H7 (cell line): ENCODE measurements at regions not wholly inside any gene's neighbourhood (a gene's known extent, or its start where the extent isn't known, plus 50 kb on each side); places are given as distances from the start of the nearest gene placed in this dataset.

Experiments
- DNase-seq: peaks from one replicate; pipeline ENCODE4 v3.0.0; 2012
- H3K27me3 ChIP-seq: 2 replicates; pipeline ENCODE4 v1.6.0; 2011; ENCODE audit warnings: mild to moderate bottlenecking, low read length; ENCODE audit not compliant: control insufficient read depth, insufficient read depth
- H3K36me3 ChIP-seq: replicated peaks from 2 replicates; pipeline ENCODE4 v1.5.1; 2011; ENCODE audit warnings: low read length; ENCODE audit not compliant: control insufficient read depth, insufficient read depth
- H3K4me3 ChIP-seq: 2 replicates; pipeline ENCODE4 v1.5.1; 2011; ENCODE audit warnings: low read depth, mild to moderate bottlenecking, control low read depth, low read length, moderate library complexity; ENCODE audit not compliant: insufficient read depth

DNA sequence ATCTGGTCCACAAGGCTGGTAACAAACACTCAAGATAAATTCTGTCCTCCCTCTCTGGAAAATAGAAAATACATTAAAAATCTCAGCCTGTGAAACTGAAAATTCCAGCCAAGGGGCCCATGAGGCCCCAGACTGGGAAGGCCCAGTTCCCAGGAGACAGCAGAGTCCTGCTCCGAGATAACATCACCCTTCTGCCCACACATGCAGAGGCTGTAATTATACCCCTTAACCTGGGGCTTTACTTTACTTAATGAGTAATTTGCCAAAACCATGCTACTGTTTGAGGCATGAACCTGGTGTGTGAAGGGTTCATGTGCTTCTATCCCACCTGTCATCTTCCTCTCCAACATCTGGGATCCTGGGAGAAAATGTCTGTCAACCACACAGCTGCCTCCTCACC is 398.9 kb upstream of the SULF2 start:
- no peak for DNase-seq
- H3K4me3 ChIP-seq: no peak overlapping the region
- H3K27me3 ChIP-seq: no peaks in the 10 kb centered on the region; the same call in 1 of the 2 replicates
- H3K36me3 ChIP-seq: no peaks in the 10 kb centered on the region

DNA sequence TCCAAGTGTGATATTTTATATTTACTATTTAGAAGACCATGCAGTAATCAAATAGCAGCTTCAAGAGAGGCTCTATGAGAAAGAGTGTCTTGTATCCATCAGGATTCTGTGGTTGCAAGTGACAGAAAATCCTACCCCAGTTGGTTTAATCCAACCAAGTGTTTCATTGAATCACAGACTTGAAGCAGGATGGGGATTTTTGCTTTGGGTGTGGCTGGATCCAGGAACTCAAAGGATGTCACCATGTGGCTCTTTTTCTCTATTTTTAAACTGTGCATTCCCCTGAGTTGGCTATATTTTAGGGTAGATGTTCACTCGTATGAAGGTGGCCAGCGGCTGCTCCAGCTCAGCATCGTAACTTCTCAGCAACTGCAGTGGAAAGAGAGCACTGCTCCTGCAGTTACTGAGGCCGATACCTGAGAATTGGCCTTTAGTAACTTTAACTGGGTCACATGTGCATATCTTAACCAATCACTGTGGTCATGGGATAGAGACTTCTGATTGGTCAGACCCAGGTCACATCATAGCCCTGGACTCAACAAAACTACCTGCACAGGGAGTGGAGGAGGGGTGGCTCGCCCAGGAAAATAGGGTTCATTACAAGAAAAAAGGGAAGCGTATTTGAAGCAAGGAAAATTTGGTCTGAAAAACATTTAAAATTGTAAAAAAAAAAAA is 396.1 kb upstream of the SULF2 start:
- H3K36me3 ChIP-seq: no peaks in the 10 kb centered on the region
- no peaks in the 10 kb centered on the region; the same call in 1 of the 2 replicates for H3K27me3 ChIP-seq
- DNase-seq: no peak
- no peak overlapping the region for H3K4me3 ChIP-seq

DNA sequence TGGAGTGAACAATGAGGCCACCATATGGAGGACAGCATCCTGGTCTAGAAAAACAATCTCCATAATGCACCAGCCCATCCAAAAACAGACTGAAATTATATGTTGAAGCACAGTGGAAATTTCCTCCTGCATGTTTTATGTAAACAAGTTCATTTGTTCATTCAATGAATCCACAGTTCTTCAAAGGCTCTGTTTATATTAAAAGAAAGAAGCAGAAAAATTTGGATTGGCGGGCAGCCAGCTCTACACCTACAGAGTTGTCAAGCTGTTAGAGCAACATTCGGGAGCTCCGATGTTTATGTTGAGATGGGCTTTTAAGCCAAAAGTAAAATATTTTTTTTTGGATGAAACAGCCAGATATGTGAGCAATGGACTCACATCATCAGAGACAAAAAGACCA is 395.3 kb upstream of the SULF2 start:
- H3K36me3 ChIP-seq: no peaks in the 10 kb centered on the region
- no peaks in the 10 kb centered on the region; the same call in 1 of the 2 replicates for H3K27me3 ChIP-seq
- no peak for DNase-seq
- no peak overlapping the region for H3K4me3 ChIP-seq

DNA sequence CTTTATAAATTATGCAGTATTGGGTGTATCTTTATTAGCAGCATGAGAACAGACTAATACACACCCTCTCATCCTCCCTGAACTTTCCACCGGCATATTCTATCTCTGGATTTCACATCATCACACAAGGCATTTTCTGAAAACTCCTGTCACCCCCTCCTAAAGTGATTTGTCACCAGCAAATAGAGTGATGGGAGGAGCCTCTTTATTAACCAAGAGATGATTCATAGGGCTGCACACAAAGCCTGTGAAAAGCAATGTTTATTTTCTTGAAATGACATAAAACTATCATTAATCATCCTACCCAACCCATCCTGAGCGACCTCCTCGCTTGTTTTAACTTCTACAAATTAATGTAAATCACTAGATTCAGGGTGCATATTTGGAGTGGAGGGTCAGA is 394.7 kb upstream of the SULF2 start:
- no peak for DNase-seq
- H3K27me3 ChIP-seq: no peaks in the 10 kb centered on the region
- no peak overlapping the region for H3K4me3 ChIP-seq
- no peaks in the 10 kb centered on the region for H3K36me3 ChIP-seq

DNA sequence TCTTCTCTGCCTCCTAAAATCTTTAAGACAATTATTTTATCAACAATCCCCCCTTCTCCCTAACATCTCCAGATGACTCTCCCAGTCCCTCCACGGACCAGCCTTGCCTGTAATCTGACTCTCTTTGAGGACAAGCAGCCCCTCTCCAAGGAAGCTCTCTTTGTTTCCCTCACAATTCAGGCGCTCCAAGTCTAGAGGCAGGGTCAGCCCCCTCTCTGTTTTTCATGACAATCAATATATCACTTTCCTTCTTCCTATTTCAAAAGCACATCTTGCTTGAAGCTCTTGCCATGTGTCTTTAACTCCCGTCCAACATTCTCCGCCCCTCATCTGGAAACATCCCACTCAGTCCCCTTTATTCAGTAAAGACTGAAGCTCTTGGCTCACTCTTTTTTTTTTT is 393.4 kb upstream of the SULF2 start:
- Histone ChIP-seq H3K36me3 (no peaks in the 10 kb centered on the region), H3K27me3 (no peaks in the 10 kb centered on the region), H3K4me3 (no peak overlapping the region)
- peak; percentile 78 for DNase-seq

DNA sequence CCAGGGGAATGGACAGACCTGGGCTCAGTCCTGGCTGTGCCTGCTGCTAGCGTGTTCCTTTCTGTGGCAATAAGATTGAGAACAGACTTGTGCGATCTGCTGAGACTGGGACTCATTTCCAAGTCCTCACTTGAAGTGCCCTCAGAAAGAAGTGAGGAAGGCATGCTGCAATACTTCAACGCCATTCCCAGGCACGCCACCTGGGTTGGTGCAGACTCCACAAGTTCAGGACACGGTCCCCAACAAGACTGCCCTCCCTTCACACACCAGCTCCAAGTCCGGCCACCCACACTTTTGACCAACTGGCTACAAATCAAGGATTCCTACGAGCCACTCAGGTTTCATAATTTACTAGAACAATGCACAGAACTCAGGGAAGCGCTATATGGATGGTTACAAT is 391.8 kb upstream of the SULF2 start:
- no peak for DNase-seq
- Histone ChIP-seq H3K4me3 (no peak overlapping the region), H3K36me3 (no peaks in the 10 kb centered on the region), H3K27me3 (no peaks in the 10 kb centered on the region)

DNA sequence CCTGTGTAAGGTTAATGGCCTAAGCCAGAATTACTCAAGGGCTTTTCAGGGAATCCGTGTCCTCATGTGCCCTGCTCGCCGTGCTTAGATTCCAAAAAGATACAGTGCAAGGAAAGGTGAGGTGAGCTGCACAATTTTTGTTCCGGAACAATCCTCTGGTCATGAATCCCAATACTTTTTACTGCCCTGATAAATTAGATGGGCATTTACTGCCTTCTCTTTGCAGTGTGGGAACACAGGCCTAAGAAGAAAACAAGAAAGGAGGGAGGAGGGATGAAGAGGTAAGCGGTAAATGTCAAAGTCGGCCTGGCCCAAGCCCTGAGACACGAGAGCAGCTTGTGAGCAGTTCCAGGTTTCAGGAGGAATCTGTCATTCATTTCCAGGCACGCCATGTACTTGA is 390.9 kb upstream of the SULF2 start:
- no peaks in the 10 kb centered on the region for H3K27me3 ChIP-seq
- H3K36me3 ChIP-seq: no peaks in the 10 kb centered on the region
- DNase-seq: no peak
- H3K4me3 ChIP-seq: no peak overlapping the region

DNA sequence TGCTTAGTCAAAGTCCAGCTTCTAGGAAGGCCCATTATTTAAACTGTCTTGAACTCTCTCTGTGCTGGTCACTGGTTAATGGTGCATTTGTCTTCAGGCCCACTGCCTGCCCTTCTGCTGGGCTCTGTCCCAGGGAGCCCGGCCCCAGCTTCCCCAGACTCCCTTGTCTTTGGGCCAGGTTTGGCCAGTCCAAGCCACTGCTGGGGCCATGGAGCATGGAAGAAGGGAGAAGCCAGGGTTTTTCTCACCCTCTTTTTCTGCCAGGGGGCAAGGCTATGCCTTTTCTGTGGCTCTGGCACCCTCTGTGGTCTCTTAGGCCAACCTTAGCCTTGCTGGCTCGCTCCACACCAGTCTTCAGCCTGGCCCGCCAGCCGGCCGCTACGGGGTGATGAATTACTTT is 390.0 kb upstream of the SULF2 start:
- Histone ChIP-seq H3K27me3 (no peaks in the 10 kb centered on the region), H3K36me3 (no peaks in the 10 kb centered on the region), H3K4me3 (no peak overlapping the region)
- no peak for DNase-seq

DNA sequence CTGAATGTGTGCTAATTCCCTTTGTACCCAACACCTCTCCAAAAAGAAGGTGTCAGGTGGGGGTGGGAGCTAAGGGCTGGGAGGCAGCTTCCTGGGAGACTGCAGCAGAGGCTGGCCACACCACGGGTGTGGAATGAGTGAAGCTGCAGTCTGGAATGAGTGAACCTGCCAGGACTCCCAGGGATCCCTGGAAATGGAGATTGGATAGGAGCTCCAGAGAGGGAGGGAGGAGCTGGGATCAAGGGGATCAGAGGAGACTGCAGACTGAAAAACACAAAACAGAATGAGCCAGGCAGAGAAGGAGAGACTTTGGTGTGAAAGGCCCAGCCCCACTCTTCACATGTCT is 387.0 kb upstream of the SULF2 start:
- Histone ChIP-seq H3K36me3 (no peaks in the 10 kb centered on the region), H3K27me3 (no peaks in the 10 kb centered on the region), H3K4me3 (no peak overlapping the region)
- no peak for DNase-seq

DNA sequence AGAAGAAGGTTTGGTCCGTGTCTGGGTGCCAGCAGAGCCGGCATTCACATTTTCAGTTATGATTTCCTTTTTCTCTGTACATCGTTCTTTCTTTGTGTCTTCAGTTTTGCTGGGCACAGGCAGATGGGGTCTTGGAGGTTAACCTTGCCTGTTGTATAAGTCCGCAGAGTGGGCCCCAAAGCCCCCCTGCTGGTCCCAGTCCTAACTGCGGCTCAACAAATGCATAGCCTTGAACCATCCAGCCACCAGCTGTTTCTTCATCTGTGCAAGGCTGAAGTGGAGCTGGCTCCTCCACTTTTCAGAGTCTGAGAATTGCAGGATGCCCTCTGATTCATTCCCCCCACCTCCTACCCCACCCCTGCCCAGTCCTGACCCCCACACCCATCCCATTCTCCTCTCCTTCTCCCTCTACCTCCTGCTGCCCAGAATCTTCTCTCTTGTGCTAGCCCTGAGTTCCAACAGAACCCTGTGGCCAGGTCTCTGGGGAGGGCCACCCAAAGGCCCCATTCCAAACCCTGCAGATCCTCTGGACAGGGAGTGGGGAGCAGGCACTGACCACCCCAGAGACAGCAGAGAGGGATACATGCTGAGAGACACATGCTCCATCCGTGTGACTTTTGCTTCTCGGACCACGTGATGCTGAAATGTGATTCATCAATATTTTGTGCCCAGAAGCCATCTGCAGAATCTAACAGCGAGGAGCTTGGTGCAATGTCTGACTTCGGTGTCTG is 386.5 kb upstream of the SULF2 start:
- no peaks in the 10 kb centered on the region for H3K27me3 ChIP-seq
- H3K36me3 ChIP-seq: no peaks in the 10 kb centered on the region
- no peak overlapping the region for H3K4me3 ChIP-seq
- no peak for DNase-seq

DNA sequence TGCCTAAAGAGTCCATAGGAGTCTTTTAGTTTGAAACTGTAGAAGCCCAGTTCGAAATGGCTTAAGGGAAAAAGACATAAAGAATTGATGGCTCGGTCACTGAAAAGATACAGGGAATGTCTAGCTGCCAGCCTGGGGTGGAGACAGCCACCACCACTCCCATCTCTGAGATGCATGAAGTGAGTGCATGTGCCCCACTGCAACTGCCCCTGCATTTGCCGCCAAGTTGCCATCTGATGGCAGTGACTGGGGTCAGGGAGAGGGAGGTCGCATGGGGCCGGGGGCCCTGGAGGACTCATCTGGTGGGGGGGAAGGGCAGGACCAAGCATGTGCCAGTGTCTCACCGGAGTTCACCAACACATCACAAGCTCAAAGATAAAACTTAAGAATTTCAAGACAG is 385.8 kb upstream of the SULF2 start:
- no peak for DNase-seq
- no peaks in the 10 kb centered on the region for H3K27me3 ChIP-seq
- no peak overlapping the region for H3K4me3 ChIP-seq
- no peaks in the 10 kb centered on the region for H3K36me3 ChIP-seq

DNA sequence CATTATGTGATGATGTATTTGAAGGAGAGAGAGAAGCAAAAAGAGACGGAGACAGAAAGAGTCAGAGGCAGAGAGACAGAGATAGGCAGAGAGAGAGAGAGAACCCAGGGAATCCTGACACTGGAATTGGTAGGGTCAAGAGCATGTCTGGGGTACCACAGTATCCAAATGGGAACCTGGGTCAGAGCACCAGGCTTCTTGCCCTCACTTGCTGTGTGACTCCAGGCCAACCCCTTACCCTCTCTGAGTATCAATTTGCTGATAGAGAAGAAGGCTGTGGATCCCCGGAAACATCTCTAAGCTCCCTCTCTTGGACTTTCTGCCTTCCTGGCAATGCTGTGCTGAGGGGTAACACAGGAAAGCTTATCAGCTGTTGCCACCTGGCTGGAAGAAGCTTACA is 385.3 kb upstream of the SULF2 start:
- H3K27me3 ChIP-seq: no peaks in the 10 kb centered on the region
- no peaks in the 10 kb centered on the region for H3K36me3 ChIP-seq
- no peak for DNase-seq
- H3K4me3 ChIP-seq: no peak overlapping the region

DNA sequence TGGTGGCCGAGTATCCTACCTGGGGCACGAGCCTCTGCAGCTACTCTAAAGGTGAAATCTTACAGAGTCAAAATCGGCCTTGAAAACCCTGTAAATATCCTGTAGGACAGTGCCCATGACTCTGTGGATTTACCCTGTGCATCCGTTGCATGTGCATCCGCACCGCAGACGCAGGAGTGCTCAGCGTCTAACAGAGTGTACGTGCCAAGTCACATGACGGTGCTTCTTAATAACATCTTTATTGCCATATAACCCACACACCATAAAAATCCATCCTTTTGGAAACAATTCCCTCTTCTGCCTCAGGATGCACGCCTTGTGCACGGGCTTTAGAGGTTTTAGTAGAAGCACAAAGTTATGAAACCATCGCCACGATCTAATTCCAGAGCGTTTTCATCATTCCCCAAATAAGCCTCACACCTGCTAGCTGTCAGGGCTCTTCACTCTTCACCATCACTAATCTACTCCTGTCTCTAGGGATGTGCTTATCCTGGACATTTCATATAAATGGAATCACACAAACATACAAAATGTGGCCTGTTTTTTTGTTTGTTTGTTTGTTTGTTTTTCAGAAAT is 384.5 kb upstream of the SULF2 start:
- no peak overlapping the region for H3K4me3 ChIP-seq
- H3K36me3 ChIP-seq: no peaks in the 10 kb centered on the region
- DNase-seq: no peak
- H3K27me3 ChIP-seq: no peaks in the 10 kb centered on the region

DNA sequence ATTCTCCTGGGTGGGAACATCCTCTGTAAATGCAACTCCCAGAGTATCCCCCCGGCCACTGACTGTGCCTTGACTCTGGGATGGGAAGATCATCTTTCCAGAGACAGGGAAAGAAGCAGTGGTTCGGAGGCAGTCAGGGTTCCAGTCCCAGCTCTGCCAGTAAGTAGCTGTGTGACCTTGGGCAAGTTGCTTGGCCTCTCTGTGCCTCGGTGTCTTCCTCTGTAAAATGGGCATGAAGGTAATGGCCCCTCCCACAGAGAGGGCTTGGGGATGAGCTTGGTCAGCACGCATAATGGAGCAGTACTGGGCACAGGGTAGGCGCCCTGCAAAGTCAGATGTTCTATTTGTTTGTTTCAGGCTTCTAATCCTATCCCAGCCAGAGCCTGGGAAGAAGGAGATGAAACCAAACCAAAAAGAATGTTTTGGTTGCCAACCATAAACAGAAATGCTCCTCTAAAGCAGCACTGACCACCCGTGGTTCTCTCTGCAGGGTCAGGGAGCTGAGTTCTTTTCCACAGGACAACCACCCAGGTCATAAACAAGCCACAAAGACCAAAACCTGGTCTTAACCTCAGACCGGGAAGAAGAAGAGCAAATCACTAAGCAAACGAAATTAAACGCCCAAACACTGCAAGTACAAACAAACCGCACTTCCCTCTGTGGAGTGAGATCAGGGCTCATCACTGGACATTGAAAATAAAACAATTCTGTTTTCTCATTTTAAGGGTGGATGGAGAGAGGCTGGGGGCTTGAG is 381.0 kb upstream of the SULF2 start:
- Histone ChIP-seq H3K4me3 (no peak overlapping the region), H3K36me3 (no peaks in the 10 kb centered on the region), H3K27me3 (no peaks in the 10 kb centered on the region)
- no peak for DNase-seq

DNA sequence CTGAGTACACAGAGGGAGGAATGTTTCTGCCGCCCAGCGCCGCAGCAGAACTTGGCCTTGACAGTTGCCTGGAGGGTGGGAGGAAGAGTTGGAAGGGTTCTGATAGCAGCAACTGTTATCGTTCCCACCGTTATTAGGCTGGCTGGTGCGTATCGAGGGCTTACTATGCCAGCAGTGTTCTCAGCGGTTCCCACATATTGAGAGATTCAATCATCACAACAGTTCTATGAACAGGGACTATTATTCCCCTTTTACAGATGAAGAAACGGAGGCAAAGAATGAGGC is 380.1 kb upstream of the SULF2 start:
- no peak for DNase-seq
- Histone ChIP-seq H3K27me3 (no peaks in the 10 kb centered on the region), H3K36me3 (no peaks in the 10 kb centered on the region), H3K4me3 (no peak overlapping the region)
